Neuronal stem cell (in vitro differentiated cells): ENCODE measurements at regions not wholly inside any gene's neighbourhood (a gene's known extent, or its start where the extent isn't known, plus 50 kb on each side); places are given as distances from the start of the nearest gene placed in this dataset.

Experiments
- DNase-seq: peaks from one replicate; pipeline ENCODE4 v3.0.0-alpha.2; 2013; ENCODE audit warnings: low spot score
- H2AFZ ChIP-seq: one replicate; pipeline ENCODE4 v1.6.1; 2013; ENCODE audit warnings: mild to moderate bottlenecking, low read length, inconsistent platforms
- H2AK5ac ChIP-seq: 2 replicates; pipeline ENCODE4 v1.6.1; 2013; ENCODE audit warnings: low read depth, mild to moderate bottlenecking, inconsistent platforms, low read length, moderate library complexity, mixed read lengths
- H2BK120ac ChIP-seq: 2 replicates; pipeline ENCODE4 v1.6.1; 2013; ENCODE audit warnings: low read depth, mild to moderate bottlenecking, inconsistent platforms, low read length, moderate library complexity, mixed read lengths
- H2BK12ac ChIP-seq: one replicate; pipeline ENCODE4 v1.6.1; 2013; ENCODE audit warnings: low read length, inconsistent platforms
- H2BK15ac ChIP-seq: 2 replicates; pipeline ENCODE4 v1.6.1; 2013; ENCODE audit warnings: mild to moderate bottlenecking, low read length, inconsistent platforms, mixed read lengths
- H2BK5ac ChIP-seq: one replicate; pipeline ENCODE4 v1.6.1; 2013; ENCODE audit warnings: inconsistent platforms, mild to moderate bottlenecking, low read length, moderate library complexity
- H3K14ac ChIP-seq: one replicate; pipeline ENCODE4 v1.6.1; 2013; ENCODE audit warnings: low read length, inconsistent platforms
- H3K18ac ChIP-seq: 2 replicates; pipeline ENCODE4 v1.6.1; 2013; ENCODE audit warnings: low read length, inconsistent platforms
- H3K23ac ChIP-seq: 2 replicates; pipeline ENCODE4 v1.6.1; 2013; ENCODE audit warnings: low read depth, mild to moderate bottlenecking, mixed read lengths, low read length, inconsistent platforms; ENCODE audit not compliant: poor library complexity
- H3K27ac ChIP-seq: replicated peaks from 3 replicates; pipeline ENCODE4 v1.5.1; 2013; ENCODE audit warnings: low read length, inconsistent platforms
- H3K27me3 ChIP-seq, 3 experiments: 2 replicates each; pipeline ENCODE4 v1.6.1; 2013; ENCODE audit warnings: low read length in 3 of 3, mild to moderate bottlenecking in 2 of 3, inconsistent platforms in 1 of 3, low read depth in 1 of 3, mixed read lengths in 1 of 3, moderate library complexity in 1 of 3; ENCODE audit not compliant: control insufficient read depth in 3 of 3, insufficient read depth in 3 of 3
- H3K36me3 ChIP-seq, 2 donors: replicated peaks in 1 of 2; 2 replicates each; pipeline ENCODE4 v1.6.1; 2013; ENCODE audit warnings: low read length in 2 of 2; ENCODE audit not compliant: control insufficient read depth in 2 of 2, insufficient read depth in 2 of 2
- H3K4ac ChIP-seq: 2 replicates; pipeline ENCODE4 v1.6.1; 2013; ENCODE audit warnings: inconsistent platforms, mild to moderate bottlenecking, low read length, moderate library complexity
- H3K4me1 ChIP-seq, 2 donors: 1 replicate in 1 of 2; 2 replicates in 1 of 2; pipeline ENCODE4 v1.6.1; 2013; ENCODE audit warnings: low read length in 2 of 2, low read depth in 1 of 2; ENCODE audit not compliant: control insufficient read depth in 2 of 2, insufficient read depth in 1 of 2
- H3K4me2 ChIP-seq: one replicate; pipeline ENCODE4 v1.6.1; 2013; ENCODE audit warnings: mild to moderate bottlenecking, low read length, inconsistent platforms; ENCODE audit not compliant: insufficient read depth, poor library complexity, severe bottlenecking
- H3K4me3 ChIP-seq, 2 donors: 2 replicates each; pipeline ENCODE4 v1.5.1; 2013; ENCODE audit warnings: low read length in 2 of 2, mild to moderate bottlenecking in 2 of 2, inconsistent platforms in 1 of 2, moderate library complexity in 1 of 2
- H3K79me1 ChIP-seq: one replicate; pipeline ENCODE4 v1.6.1; 2013; ENCODE audit warnings: low read depth, mild to moderate bottlenecking, inconsistent platforms, low read length, moderate library complexity
- H3K9ac ChIP-seq: one replicate; pipeline ENCODE4 v1.6.1; 2013; ENCODE audit warnings: mild to moderate bottlenecking, low read depth, low read length, inconsistent platforms; ENCODE audit not compliant: poor library complexity
- H3K9me3 ChIP-seq, 2 donors: replicated peaks in 1 of 2; 2 replicates each; pipeline versions ENCODE3 to v1.6.1; 2013; ENCODE audit warnings: low read length in 2 of 2, mild to moderate bottlenecking in 2 of 2, inconsistent platforms in 1 of 2, low read depth in 1 of 2, mixed read lengths in 1 of 2, moderate library complexity in 1 of 2; ENCODE audit not compliant: control insufficient read depth in 2 of 2, insufficient read depth in 1 of 2
- H4K8ac ChIP-seq: one replicate; pipeline ENCODE4 v1.6.1; 2013; ENCODE audit warnings: low read depth, mild to moderate bottlenecking, inconsistent platforms, low read length, moderate library complexity
- H4K91ac ChIP-seq: one replicate; pipeline ENCODE4 v1.6.1; 2013; ENCODE audit warnings: low read length, low read depth, mild to moderate bottlenecking, inconsistent platforms; ENCODE audit not compliant: poor library complexity
- WGBS, 2 donors: extraction: QIAGEN DNeasy Blood & Tissue Kit; methylation state at CpG; one replicate each; pipeline ENCODE4 v1.1.7; 2013; ENCODE audit warnings: missing lambda C conversion rate in 2 of 2, mixed read lengths in 1 of 2; ENCODE audit not compliant: insufficient read length in 2 of 2, insufficient replicate concordance in 1 of 2; ENCODE audit errors: extremely low coverage in 2 of 2; 5-methylcytosine and 5-hydroxymethylcytosine counted together

GRCh38 chr1:71170925-71171324 is 90.1 kb upstream of the ZRANB2 start:
- Histone ChIP-seq H2BK15ac (no peak overlapping the region), H3K27me3 (no peaks in the 10 kb centered on the region), H3K9me3 (peaks cover 0 to 2% of the 10 kb centered on the region in 2 donors), H3K36me3 (no peaks in the 10 kb centered on the region), H3K14ac (no peak overlapping the region), H3K79me1 (no peaks in the 10 kb centered on the region), H3K4ac (no peak overlapping the region), H2BK120ac (no peak overlapping the region), H4K8ac (no peak overlapping the region), H2BK5ac (no peak overlapping the region), H3K27ac (no peak overlapping the region), H3K23ac (no peak overlapping the region), H4K91ac (no peak overlapping the region), H3K9ac (no peak overlapping the region), H3K4me1 (peaks cover 0 to 4% of the 10 kb centered on the region in 2 donors), H2AFZ (no peak overlapping the region), H2BK12ac (no peak overlapping the region), H3K18ac (no peak overlapping the region), H2AK5ac (no peak overlapping the region), H3K4me3 (no peak overlapping the region), H3K4me2 (no peak overlapping the region)
- DNase-seq, result no peak
- no CpG with 5 or more reads among the region's 1 CpG for WGBS, 2 donors

GRCh38 chr1:71167505-71167904 is 86.7 kb upstream of the ZRANB2 start:
- H3K9me3 ChIP-seq, result peaks cover 0 to under 1% of the 10 kb centered on the region in 2 donors
- no peak overlapping the region for H4K8ac ChIP-seq
- H3K4me3 ChIP-seq, result no peak overlapping the region
- no peaks in the 10 kb centered on the region for H3K79me1 ChIP-seq
- H2AFZ ChIP-seq, result no peak overlapping the region
- H3K18ac ChIP-seq, result no peak overlapping the region
- no peaks in the 10 kb centered on the region for H3K36me3 ChIP-seq
- no peak for DNase-seq
- no peak overlapping the region for H4K91ac ChIP-seq
- WGBS, 2 donors, result no CpG with 5 or more reads among the region's 2 CpGs
- H3K4me1 ChIP-seq, result peaks cover 0 to 4% of the 10 kb centered on the region in 2 donors
- no peak overlapping the region for H2BK5ac ChIP-seq
- no peak overlapping the region for H2BK120ac ChIP-seq
- H3K4ac ChIP-seq, result no peak overlapping the region
- H3K9ac ChIP-seq, result no peak overlapping the region
- H2BK12ac ChIP-seq, result no peak overlapping the region
- H2AK5ac ChIP-seq, result no peak overlapping the region
- H3K4me2 ChIP-seq, result no peak overlapping the region
- H3K27ac ChIP-seq, result no peak overlapping the region
- H3K27me3 ChIP-seq, result no peaks in the 10 kb centered on the region
- H3K23ac ChIP-seq, result no peak overlapping the region
- H2BK15ac ChIP-seq, result no peak overlapping the region
- no peak overlapping the region for H3K14ac ChIP-seq

- Histone ChIP-seq H3K4me1 (peaks cover 0 to 4% of the 10 kb centered on the region in 2 donors), H3K36me3 (no peaks in the 10 kb centered on the region), H4K91ac (no peak overlapping the region), H2BK5ac (no peak overlapping the region), H3K4me2 (no peak overlapping the region), H2BK12ac (no peak overlapping the region), H2AFZ (no peak overlapping the region), H2BK120ac (no peak overlapping the region), H2AK5ac (no peak overlapping the region), H3K4me3 (no peak overlapping the region), H3K9me3 (no peaks in the 10 kb centered on the region), H3K4ac (no peak overlapping the region), H4K8ac (no peak overlapping the region), H3K23ac (no peak overlapping the region), H3K9ac (no peak overlapping the region), H3K27me3 (no peaks in the 10 kb centered on the region), H3K27ac (no peak overlapping the region), H2BK15ac (no peak overlapping the region), H3K18ac (no peak overlapping the region), H3K79me1 (no peaks in the 10 kb centered on the region), H3K14ac (no peak overlapping the region)
- WGBS, 2 donors, result no CpG with 5 or more reads among the region's 4 CpGs
- no peak for DNase-seq
Observed at GRCh38 chr1:71166178-71167173, 85.6 kb upstream of the ZRANB2 start.

- H3K27me3 ChIP-seq, result peaks cover 0 to 2% (median 0%) of the 10 kb centered on the region in 3 experiments
- whole genome bisulfite sequencing, 2 donors, result no CpG with 5 or more reads among the region's 2 CpGs
- H3K9ac ChIP-seq, result no peak overlapping the region
- DNase-seq, result no peak
- H3K18ac ChIP-seq, result no peak overlapping the region
- no peak overlapping the region for H3K14ac ChIP-seq
- no peak overlapping the region for H2BK15ac ChIP-seq
- no peak overlapping the region for H2BK120ac ChIP-seq
- no peak overlapping the region for H2BK5ac ChIP-seq
- H4K8ac ChIP-seq, result no peak overlapping the region
- no peak overlapping the region for H2BK12ac ChIP-seq
- no peaks in the 10 kb centered on the region for H3K79me1 ChIP-seq
- H3K23ac ChIP-seq, result no peak overlapping the region
- H3K4ac ChIP-seq, result no peak overlapping the region
- no peaks in the 10 kb centered on the region for H3K36me3 ChIP-seq
- H3K9me3 ChIP-seq, result no peaks in the 10 kb centered on the region
- no peak overlapping the region for H2AK5ac ChIP-seq
- peaks cover 0 to 3% of the 10 kb centered on the region in 2 donors for H3K4me1 ChIP-seq
- no peak overlapping the region for H2AFZ ChIP-seq
- H3K4me3 ChIP-seq, result no peak overlapping the region
- H4K91ac ChIP-seq, result no peak overlapping the region
- no peak overlapping the region for H3K4me2 ChIP-seq
- no peak overlapping the region for H3K27ac ChIP-seq
Observed at GRCh38 chr1:71157715-71158114, 76.9 kb upstream of the ZRANB2 start.
